KG1 (cell line): ENCODE measurements at regions not wholly inside any gene's neighbourhood (a gene's known extent, or its start where the extent isn't known, plus 50 kb on each side); places are given as distances from the start of the nearest gene placed in this dataset.

Experiments
- DNase-seq: peaks from one replicate; lab custom pipeline; 2025; lab: John Stamatoyannopoulos, UW

GRCh38 chr1:238196516-238196915 lies 305.8 kb upstream of the ZP4 start:
- DNase-seq, result no peak

DNA sequence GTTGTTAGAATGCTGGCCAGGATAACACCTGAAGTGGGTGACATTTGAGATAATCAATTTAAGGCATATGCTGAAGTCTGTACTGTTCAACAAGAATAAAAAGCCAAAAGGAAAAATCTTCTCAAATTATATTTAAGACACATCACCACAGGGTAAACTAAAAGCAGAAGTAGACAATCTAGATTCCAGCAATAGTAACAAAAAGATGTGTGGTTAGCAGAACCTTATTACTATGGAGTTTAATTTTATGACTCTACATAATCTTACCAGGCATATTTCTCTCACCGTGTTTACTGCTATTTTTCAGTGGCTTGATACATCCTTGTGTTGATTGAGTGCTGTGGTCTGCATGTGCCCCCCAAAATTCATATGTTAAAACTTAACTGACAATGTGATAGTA lies 300.4 kb upstream of the ZP4 start:
- DNase-seq, result no peak

DNA sequence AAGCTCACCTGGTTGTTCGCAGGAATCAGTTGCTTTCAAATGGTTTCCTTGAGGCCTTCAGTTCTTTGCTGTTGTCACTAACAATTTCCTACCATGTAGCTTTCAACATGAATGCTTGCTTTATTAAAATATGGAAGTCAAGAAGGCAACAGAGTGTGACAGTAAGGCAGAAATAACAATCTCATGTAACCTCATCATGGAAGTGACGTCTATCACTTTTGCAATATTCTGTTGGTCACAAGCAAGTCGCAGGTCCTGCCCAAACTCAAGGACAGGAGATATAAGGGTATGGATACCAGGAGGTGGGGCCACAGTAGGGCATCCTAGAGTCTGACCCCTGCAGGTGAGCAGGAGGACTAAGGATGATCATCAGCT lies 296.8 kb upstream of the ZP4 start:
- DNase-seq, result no peak

GRCh38 chr1:238186887-238187574 lies 296.3 kb upstream of the ZP4 start:
- DNase-seq, result no peak

- DNase-seq, result no peak
Measured at GRCh38 chr1:238177960-238178645, 287.4 kb upstream of the ZP4 start.

- no peak for DNase-seq
Measured at GRCh38 chr1:238177351-238177750, 286.6 kb upstream of the ZP4 start.

GRCh38 chr1:238176441-238176840 lies 285.7 kb upstream of the ZP4 start:
- no peak for DNase-seq

DNA sequence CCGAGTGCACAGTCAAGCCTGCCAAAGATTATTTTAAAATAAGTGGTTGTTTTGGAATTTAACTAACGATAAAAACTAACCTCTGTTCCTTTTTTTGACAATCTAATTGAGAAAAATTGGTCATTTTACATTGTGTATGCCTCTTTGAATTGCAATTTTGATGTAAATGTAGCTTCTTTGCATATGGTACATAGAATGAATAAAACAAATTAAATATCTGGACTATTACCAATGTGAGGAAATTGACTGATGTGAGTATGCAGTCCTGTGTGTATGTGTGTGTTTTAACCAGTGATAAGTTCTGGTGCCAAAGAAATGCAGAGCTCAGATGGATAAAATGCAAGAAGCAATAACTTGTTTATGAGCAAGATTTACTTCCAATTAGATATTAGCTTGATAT lies 281.3 kb upstream of the ZP4 start:
- no peak for DNase-seq

GRCh38 chr1:238161955-238162354 lies 271.2 kb upstream of the ZP4 start:
- no peak for DNase-seq

DNA sequence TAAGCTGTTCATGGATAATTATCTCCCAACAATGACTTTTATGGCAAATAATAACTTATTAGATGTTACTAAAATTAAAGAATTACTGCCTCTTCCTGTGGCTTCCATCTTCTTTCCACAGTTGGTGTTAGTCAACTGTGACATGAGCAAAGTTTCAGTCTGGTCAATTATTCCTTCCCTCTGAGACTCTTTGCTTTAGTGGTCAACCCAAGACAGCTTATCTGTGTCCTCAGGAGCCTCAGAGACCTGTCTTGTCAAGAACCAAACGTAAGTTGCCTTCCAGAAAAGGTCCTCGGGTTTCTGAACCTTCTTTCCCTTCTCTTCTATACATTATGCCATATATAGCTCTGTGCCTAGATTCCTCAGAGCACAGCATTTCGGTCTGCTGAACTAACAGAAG lies 263.2 kb upstream of the ZP4 start:
- no peak for DNase-seq

GRCh38 chr1:238153253-238153652 lies 262.5 kb upstream of the ZP4 start:
- DNase-seq, result no peak

GRCh38 chr1:238152119-238152518 lies 261.4 kb upstream of the ZP4 start:
- no peak for DNase-seq

DNA sequence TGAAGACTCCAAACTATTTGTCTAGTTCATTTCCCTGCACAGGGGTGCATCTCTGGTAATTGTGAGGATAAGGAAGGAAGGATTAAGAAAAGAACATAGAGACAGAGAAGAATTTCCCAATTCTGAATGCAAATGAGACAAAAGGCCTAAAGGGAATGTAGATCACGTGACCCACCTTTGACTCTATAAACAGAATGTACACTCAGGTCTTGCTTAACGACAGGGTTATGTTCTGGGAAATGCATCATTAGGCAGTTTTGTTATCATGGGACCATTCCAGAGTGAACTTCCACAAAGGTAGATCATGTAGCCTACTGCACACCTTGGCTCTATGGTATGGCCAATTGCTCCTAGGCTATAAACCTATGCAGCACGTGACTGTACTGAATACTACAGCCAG lies 252.3 kb upstream of the ZP4 start:
- no peak for DNase-seq

DNA sequence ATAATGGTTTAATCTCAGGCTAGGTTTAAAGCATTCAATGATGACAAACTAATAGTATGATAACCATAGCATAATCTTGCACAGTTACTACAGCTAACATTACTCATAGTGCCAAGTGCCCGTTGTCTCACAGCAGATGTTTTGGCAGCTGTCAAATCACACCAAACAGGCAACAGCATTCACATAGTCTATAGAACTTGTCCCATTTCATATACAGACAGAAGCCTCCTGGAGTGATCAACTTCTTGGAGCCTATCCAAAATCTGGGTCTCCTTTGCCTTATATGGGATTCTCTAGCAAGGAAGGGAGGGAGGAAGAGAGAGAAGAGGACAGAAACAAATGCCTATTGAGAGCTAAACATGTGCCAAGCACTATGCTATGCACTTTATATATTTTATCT lies 250.6 kb upstream of the ZP4 start:
- no peak for DNase-seq

GRCh38 chr1:238139713-238140112 lies 249.0 kb upstream of the ZP4 start:
- DNase-seq, result no peak

DNA sequence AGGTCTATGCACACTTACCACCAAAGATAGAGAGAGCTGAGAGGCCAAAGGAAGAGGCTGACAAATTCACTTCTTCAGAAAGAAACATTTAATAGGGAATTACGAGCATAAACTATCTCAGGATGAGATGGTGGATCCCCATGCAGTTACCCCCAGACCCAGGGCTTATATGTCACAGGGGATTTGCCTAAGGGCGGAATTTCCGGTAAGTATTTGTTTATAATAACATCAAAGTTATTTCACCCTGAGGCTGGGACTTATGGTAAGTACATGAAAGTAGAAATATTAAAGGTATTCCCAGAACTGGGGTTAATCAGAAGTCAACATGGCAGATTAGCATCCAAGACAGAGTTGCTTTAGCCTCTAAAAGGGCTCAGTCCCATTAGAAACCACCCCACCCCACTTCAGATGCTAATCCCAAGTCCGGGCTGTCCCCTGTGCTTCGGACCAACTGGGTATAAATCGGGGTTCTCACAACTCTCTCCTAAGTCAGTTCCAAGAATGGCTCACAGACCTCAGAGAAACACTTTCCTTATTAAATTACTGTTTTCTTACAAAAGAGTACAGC lies 247.4 kb upstream of the ZP4 start:
- DNase-seq, result no peak

GRCh38 chr1:238135708-238136664 lies 245.3 kb upstream of the ZP4 start:
- DNase-seq, result no peak

- no peak for DNase-seq
Measured at GRCh38 chr1:238129677-238130076, 239.0 kb upstream of the ZP4 start.

DNA sequence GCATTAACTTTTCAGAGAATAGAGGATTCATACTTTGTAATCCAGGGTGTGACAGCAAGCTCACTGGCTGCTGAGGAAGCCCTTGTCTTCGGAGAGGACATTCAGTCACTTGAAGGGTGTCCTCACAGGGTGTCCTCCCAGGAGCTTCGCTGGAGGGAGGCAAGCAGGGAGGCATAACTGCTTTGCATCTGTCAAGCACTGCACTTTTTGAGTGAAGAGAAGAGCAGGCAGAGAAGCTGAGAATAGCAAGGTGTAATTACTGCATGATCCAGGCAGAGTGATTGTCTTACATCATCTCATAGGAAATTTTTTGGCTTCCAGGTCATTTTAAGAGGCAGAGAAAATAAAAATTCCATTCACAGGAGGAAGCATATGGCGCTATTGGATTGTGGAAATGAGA lies 232.5 kb upstream of the ZP4 start:
- no peak for DNase-seq

GRCh38 chr1:238119861-238120260 lies 229.1 kb upstream of the ZP4 start:
- no peak for DNase-seq

GRCh38 chr1:238119060-238119459 lies 228.3 kb upstream of the ZP4 start:
- no peak for DNase-seq

GRCh38 chr1:238115852-238116251 lies 225.1 kb upstream of the ZP4 start:
- no peak for DNase-seq
